ENCODE measurements at regions not wholly inside any gene's neighbourhood (a gene's known extent, or its start where the extent isn't known, plus 50 kb on each side); places are given as distances from the start of the nearest gene placed in this dataset.

DNA sequence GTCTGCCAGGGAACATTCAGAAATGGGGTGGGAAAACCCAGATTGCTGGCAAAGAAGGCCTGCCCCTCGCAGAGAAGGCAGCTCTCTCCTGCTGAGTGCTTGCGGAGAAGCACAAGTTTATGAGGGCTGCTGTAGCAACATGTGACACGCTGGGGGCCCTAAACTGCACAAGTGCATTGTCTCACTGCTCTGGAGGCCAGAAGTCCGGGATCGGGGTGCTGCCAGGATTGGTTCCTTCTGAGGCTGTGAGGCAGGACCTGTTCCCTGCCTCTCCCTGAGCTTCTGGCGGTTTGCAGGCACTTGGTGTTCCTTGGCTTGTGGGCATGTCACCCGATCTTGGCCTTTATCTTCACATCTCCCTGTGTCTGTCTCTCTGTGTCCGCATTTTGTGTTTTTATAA is 75.6 kb upstream of the NEURL1B start:
- Histone ChIP-seq H3K27me3 (replicated peaks in 1 of 2; ENCODE audit: control insufficient read depth in 2 of 2, insufficient read depth in 2 of 2, low read length in 1 of 2) (peaks cover 11 to 12% of the 10 kb centered on the region in 2 experiments; a peak in 3 of 4 replicates), H2AFZ (ENCODE audit: control insufficient read depth, low read depth, low read length) (no peak overlapping the region), H3K4me1 (ENCODE audit: control insufficient read depth, insufficient read depth, low read length) (no peaks in the 10 kb centered on the region), H3K36me3 (ENCODE audit: control insufficient read depth in 2 of 2, insufficient read depth in 2 of 2, low read length in 1 of 2) (no peaks in the 10 kb centered on the region), H3K27ac (ENCODE audit: control insufficient read depth, insufficient read depth) (no peak overlapping the region), H3K9me3 (replicated peaks; ENCODE audit: control insufficient read depth, insufficient read depth, low read length) (no peaks in the 10 kb centered on the region), H3K79me2 (ENCODE audit: control insufficient read depth, insufficient read depth, low read length) (no peaks in the 10 kb centered on the region), H3K4me3 (no peak overlapping the region), H3K9ac (ENCODE audit: control insufficient read depth, insufficient read depth, low read length) (no peak overlapping the region), H4K20me1 (ENCODE audit: control insufficient read depth, insufficient read depth) (no peaks in the 10 kb centered on the region), H3K4me2 (ENCODE audit: control insufficient read depth, insufficient read depth) (no peak overlapping the region)
- DNase-seq (ENCODE audit: low read depth, low spot score) (no peak), FAIRE-seq (no peak), ATAC-seq (no peak)
- BruUV-seq (replicated peaks) = no TSS peak
- in situ Hi-C loops (cut with MboI) = no loop called here
- ChIA-PET SMC1A (ENCODE audit: uncharacterized antibody, unreplicated experiment) (no interaction called here), POLR2A (no interaction called here), RAD21 (ENCODE audit: unreplicated experiment) (no interaction called here), CTCF (no interaction called here)
- TF ChIP-seq EED (IDR thresholded peaks at IDR 0.05; ENCODE audit: low read depth) = no peak
- intact Hi-C loops (cut with micrococcal nuclease; ENCODE audit: unreplicated experiment) = no loop called here
- WGBS (ENCODE audit: insufficient coverage, insufficient replicate concordance, low lambda C conversion rate, missing lambda C conversion rate) = 22% methylated on average over 8 of the region's 8 CpGs

DNA sequence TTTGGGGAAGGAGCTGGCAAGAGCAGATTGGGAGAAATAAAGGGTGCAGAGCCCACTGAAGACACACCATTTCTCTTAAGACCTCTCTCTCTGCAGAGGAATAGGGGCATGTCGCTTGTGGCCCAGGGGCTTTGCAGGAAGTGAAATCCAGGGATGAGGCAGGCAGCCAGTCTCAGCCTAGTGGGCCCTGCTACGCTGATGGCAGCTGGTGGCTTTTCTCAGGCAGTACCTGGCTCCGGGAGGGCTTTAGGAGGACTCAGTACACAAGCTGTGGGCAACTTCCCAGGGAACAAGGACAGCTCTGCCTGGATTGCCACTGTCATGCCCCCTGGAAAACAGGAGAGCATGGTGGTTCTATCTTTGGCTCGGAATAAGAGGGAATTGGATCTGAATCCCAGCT is 76.2 kb upstream of the NEURL1B start:
- Histone ChIP-seq H3K4me1 (ENCODE audit: control insufficient read depth, insufficient read depth, low read length) (no peaks in the 10 kb centered on the region), H3K9me3 (replicated peaks; ENCODE audit: control insufficient read depth, insufficient read depth, low read length) (no peaks in the 10 kb centered on the region), H4K20me1 (ENCODE audit: control insufficient read depth, insufficient read depth) (no peaks in the 10 kb centered on the region), H3K4me3 (no peak overlapping the region), H2AFZ (ENCODE audit: control insufficient read depth, low read depth, low read length) (no peak overlapping the region), H3K4me2 (ENCODE audit: control insufficient read depth, insufficient read depth) (no peak overlapping the region), H3K27me3 (replicated peaks in 1 of 2; ENCODE audit: control insufficient read depth in 2 of 2, insufficient read depth in 2 of 2, low read length in 1 of 2) (peaks cover 12 to 15% of the 10 kb centered on the region in 2 experiments), H3K36me3 (ENCODE audit: control insufficient read depth in 2 of 2, insufficient read depth in 2 of 2, low read length in 1 of 2) (no peaks in the 10 kb centered on the region), H3K9ac (ENCODE audit: control insufficient read depth, insufficient read depth, low read length) (no peak overlapping the region), H3K27ac (ENCODE audit: control insufficient read depth, insufficient read depth) (no peak overlapping the region), H3K79me2 (ENCODE audit: control insufficient read depth, insufficient read depth, low read length) (no peaks in the 10 kb centered on the region)
- ATAC-seq (no peak), DNase-seq (ENCODE audit: low read depth, low spot score) (no peak), FAIRE-seq (no peak)
- in situ Hi-C loops (cut with MboI) (no loop called here), intact Hi-C loops (cut with micrococcal nuclease; ENCODE audit: unreplicated experiment) (no loop called here)
- 14% methylated on average over 4 of the region's 4 CpGs for WGBS (ENCODE audit: insufficient coverage, insufficient replicate concordance, low lambda C conversion rate, missing lambda C conversion rate)
- ChIA-PET RAD21 (ENCODE audit: unreplicated experiment) (no interaction called here), SMC1A (ENCODE audit: uncharacterized antibody, unreplicated experiment) (no interaction called here), CTCF (no interaction called here), POLR2A (no interaction called here)
- no TSS peak for BruUV-seq (replicated peaks)
- TF ChIP-seq IKZF2 (IDR thresholded peaks at IDR 0.05) = no peak
- no peak for TF ChIP-seq MTA2 (IDR thresholded peaks at IDR 0.05; ENCODE audit: low read depth)
- no peak for TF ChIP-seq JUND (IDR thresholded peaks at IDR 0.05; ENCODE audit: low read depth, low read length)
- no peak for TF ChIP-seq SMC3 (IDR thresholded peaks at IDR 0.05; ENCODE audit: borderline replicate concordance, low read length)
- TF ChIP-seq RCOR1 (conservative IDR thresholded peaks at IDR 0.05; ENCODE audit: low read depth, low read length) = no peak
- TF ChIP-seq PML (IDR thresholded peaks at IDR 0.05; ENCODE audit: low read length) = no peak
- no peak for TF ChIP-seq ETV6 (conservative IDR thresholded peaks at IDR 0.05 in 1 of 2, IDR thresholded peaks at IDR 0.05 in 1 of 2; ENCODE audit: borderline replicate concordance in 1 of 2, low read depth in 1 of 2)
- no peak for TF ChIP-seq SRF (IDR thresholded peaks at IDR 0.05; ENCODE audit: low read depth in 2 of 2, low read length in 2 of 2)

Measured in GM12878 (cell line).